ENCODE measurements at regions not wholly inside any gene's neighbourhood (a gene's known extent, or its start where the extent isn't known, plus 50 kb on each side); places are given as distances from the start of the nearest gene placed in this dataset.

- no peaks in the 10 kb centered on the region for H3K4me1 ChIP-seq
These were observed 179.8 kb upstream of the KCNK2 start for GRCh38 chr1:214902636-214903320.

GRCh38 chr1:214912127-214912526 lies 170.4 kb upstream of the KCNK2 start:
- TF ChIP-seq, protein P1, sequence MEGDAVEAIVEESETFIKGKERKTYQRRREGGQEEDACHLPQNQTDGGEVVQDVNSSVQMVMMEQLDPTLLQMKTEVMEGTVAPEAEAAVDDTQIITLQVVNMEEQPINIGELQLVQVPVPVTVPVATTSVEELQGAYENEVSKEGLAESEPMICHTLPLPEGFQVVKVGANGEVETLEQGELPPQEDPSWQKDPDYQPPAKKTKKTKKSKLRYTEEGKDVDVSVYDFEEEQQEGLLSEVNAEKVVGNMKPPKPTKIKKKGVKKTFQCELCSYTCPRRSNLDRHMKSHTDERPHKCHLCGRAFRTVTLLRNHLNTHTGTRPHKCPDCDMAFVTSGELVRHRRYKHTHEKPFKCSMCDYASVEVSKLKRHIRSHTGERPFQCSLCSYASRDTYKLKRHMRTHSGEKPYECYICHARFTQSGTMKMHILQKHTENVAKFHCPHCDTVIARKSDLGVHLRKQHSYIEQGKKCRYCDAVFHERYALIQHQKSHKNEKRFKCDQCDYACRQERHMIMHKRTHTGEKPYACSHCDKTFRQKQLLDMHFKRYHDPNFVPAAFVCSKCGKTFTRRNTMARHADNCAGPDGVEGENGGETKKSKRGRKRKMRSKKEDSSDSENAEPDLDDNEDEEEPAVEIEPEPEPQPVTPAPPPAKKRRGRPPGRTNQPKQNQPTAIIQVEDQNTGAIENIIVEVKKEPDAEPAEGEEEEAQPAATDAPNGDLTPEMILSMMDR (IDR thresholded peaks at IDR 0.05), result no peak
- TF ChIP-seq POLR2A (IDR thresholded peaks at IDR 0.05), result no peak
- Histone ChIP-seq H3K4me3 (no peak overlapping the region), H3K27me3 (peaks cover 0 to 4% (median 0%) of the 10 kb centered on the region in 9 donors), H3K36me3 (no peaks in the 10 kb centered on the region), H3K27ac (no peak overlapping the region), H3K9me3 (no peaks in the 10 kb centered on the region), H3K4me1 (no peaks in the 10 kb centered on the region)
- ATAC-seq, result no peak
- intact Hi-C loops (cut with DNase I), result no loop called here
- 85 to 86% (median 85%) methylated on average over 8 of the region's 8 CpGs for WGBS, 4 donors
- DNase-seq, result no peak

More at GRCh38 chr1:214902636-214903320, 179.8 kb upstream of the KCNK2 start:
- WGBS, 4 donors, result 74 to 80% (median 76%) methylated on average over 2 of the region's 2 CpGs
- Histone ChIP-seq H3K36me3 (no peaks in the 10 kb centered on the region), H3K27me3 (no peaks in the 10 kb centered on the region), H3K4me3 (no peak overlapping the region), H3K9me3 (no peaks in the 10 kb centered on the region), H3K27ac (no peak overlapping the region)
- TF ChIP-seq POLR2A (IDR thresholded peaks at IDR 0.05), result no peak
- TF ChIP-seq, protein P1 (IDR thresholded peaks at IDR 0.05), result no peak
- DNase-seq (no peak), ATAC-seq (no peak)
- intact Hi-C loops (cut with DNase I), result no loop called here

- Histone ChIP-seq H3K4me1 (no peaks in the 10 kb centered on the region), H3K4me3 (no peak overlapping the region), H3K27me3 (peaks cover 0 to 4% (median 0%) of the 10 kb centered on the region in 9 donors), H3K27ac (no peak overlapping the region), H3K9me3 (no peaks in the 10 kb centered on the region), H3K36me3 (no peaks in the 10 kb centered on the region)
- 43 to 57% (median 54%) methylated on average over 2 of the region's 2 CpGs for WGBS, 4 donors
- TF ChIP-seq, protein P1 (IDR thresholded peaks at IDR 0.05), result no peak
- no peak for TF ChIP-seq POLR2A (IDR thresholded peaks at IDR 0.05)
- intact Hi-C loops (cut with DNase I), result no loop called here
- DNase-seq, result no peak
- no peak for ATAC-seq
These were observed 168.6 kb upstream of the KCNK2 start for GRCh38 chr1:214913966-214914365.

DNA sequence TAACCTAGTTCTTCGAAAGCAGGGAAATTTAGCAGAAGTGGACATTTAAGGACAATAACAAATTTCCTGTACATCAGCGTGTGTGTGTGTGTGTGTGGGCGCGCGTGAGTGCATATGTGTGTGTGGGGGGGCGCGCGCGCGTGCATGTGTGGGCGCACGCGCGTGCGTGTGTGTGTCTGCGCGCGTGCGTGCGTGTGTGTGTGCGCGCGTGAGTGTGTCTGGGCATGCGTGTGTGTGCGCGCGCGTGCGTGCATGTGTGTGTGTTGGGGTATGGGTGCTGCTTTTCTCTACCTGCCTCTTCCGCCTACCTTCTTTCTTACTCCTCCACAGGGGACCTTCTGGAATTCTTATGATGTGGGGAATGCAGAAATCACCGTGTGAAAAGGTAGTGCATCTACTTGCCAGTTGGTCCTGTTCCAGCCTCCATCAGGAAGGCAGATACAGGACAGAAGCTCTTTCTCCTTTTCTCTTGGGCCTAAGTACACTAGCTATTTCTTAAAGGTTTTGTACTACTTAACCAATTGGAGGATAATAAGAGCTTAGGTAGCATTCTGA lies 165.4 kb upstream of the KCNK2 start:
- no peak overlapping the region for H3K4me3 ChIP-seq
- ATAC-seq (peak in 1 of 4 donors; percentile 31), DNase-seq (no peak)
- intact Hi-C loops (cut with DNase I), result no loop called here
- no peak for TF ChIP-seq POLR2A (IDR thresholded peaks at IDR 0.05)
- TF ChIP-seq, protein P1 (IDR thresholded peaks at IDR 0.05), result no peak
- no peaks in the 10 kb centered on the region for H3K9me3 ChIP-seq
- H3K4me1 ChIP-seq, result no peaks in the 10 kb centered on the region
- peaks cover 0 to 4% (median 0%) of the 10 kb centered on the region in 9 donors for H3K27me3 ChIP-seq
- no peaks in the 10 kb centered on the region for H3K36me3 ChIP-seq
- no peak overlapping the region for H3K27ac ChIP-seq
- WGBS, 4 donors, result 81 to 87% (median 83%) methylated on average over 31 of the region's 31 CpGs

All from heart left ventricle (tissue), 16 donors.